Astrocyte (in vitro differentiated cells and primary cell): ENCODE measurements at regions not wholly inside any gene's neighbourhood (a gene's known extent, or its start where the extent isn't known, plus 50 kb on each side); places are given as distances from the start of the nearest gene placed in this dataset.

Experiments
- DNase-seq: peaks from one replicate; pipeline ENCODE4 v3.0.0-alpha.2; 2010; ENCODE audit warnings: low read depth
- FAIRE-seq: peaks from 2 replicates; lab custom pipeline; 2011; peaks lifted over from hg19 to GRCh38; lab: Jason Lieb, UNC
- H2AFZ ChIP-seq: 2 replicates; pipeline ENCODE4 v1.6.0; 2012; ENCODE audit warnings: low read depth, low read length, inconsistent platforms
- H3K27ac ChIP-seq: 2 replicates; pipeline ENCODE4 v1.5.1; 2011; ENCODE audit warnings: low read depth, low read length, inconsistent platforms
- H3K27me3 ChIP-seq: 2 replicates; pipeline ENCODE4 v1.6.0; 2011; ENCODE audit warnings: low read length, inconsistent platforms; ENCODE audit not compliant: insufficient read depth
- H3K36me3 ChIP-seq: 2 replicates; pipeline ENCODE4 v1.5.1; 2011; ENCODE audit warnings: low read length, inconsistent platforms; ENCODE audit not compliant: insufficient read depth
- H3K4me1 ChIP-seq: 2 replicates; pipeline ENCODE4 v1.5.1; 2011; ENCODE audit warnings: low read length, inconsistent platforms; ENCODE audit not compliant: insufficient read depth
- H3K4me2 ChIP-seq: 2 replicates; pipeline ENCODE4 v1.6.0; 2012; ENCODE audit warnings: low read length, inconsistent platforms
- H3K4me3 ChIP-seq: 2 replicates; pipeline ENCODE4 v1.5.1; 2011; ENCODE audit warnings: low read depth, mild to moderate bottlenecking, low read length, inconsistent platforms; ENCODE audit not compliant: insufficient read depth
- H3K79me2 ChIP-seq: 2 replicates; pipeline ENCODE4 v1.6.0; 2012; ENCODE audit warnings: mild to moderate bottlenecking, low read length, inconsistent platforms; ENCODE audit not compliant: insufficient read depth
- H3K9ac ChIP-seq: 2 replicates; pipeline ENCODE4 v1.6.0; 2012; ENCODE audit warnings: mild to moderate bottlenecking, low read length, inconsistent platforms
- H3K9me3 ChIP-seq: 2 replicates; pipeline ENCODE4 v1.5.1; 2012; ENCODE audit warnings: low read depth, mild to moderate bottlenecking, low read length, inconsistent platforms; ENCODE audit not compliant: insufficient read depth
- H4K20me1 ChIP-seq: 2 replicates; pipeline ENCODE4 v1.6.0; 2012; ENCODE audit warnings: low read length, inconsistent platforms; ENCODE audit not compliant: insufficient read depth
- H3K27ac Mint-ChIP-seq: one replicate; pipeline ENCODE4 v1.8.0; 2021; ENCODE audit warnings: mild to moderate bottlenecking, mixed read lengths; ENCODE audit not compliant: unreplicated experiment
- H3K27me3 Mint-ChIP-seq: one replicate; pipeline ENCODE4 v1.8.0; 2021; ENCODE audit warnings: low read depth, mixed read lengths; ENCODE audit not compliant: unreplicated experiment
- H3K36me3 Mint-ChIP-seq: one replicate; pipeline ENCODE4 v1.8.0; 2021; ENCODE audit warnings: low read depth, mixed read lengths; ENCODE audit not compliant: unreplicated experiment
- H3K4me1 Mint-ChIP-seq: one replicate; pipeline ENCODE4 v1.8.0; 2021; ENCODE audit warnings: low read depth, mixed read lengths; ENCODE audit not compliant: unreplicated experiment
- H3K4me3 Mint-ChIP-seq: one replicate; pipeline ENCODE4 v1.8.0; 2021; ENCODE audit warnings: mild to moderate bottlenecking, moderate library complexity, mixed read lengths; ENCODE audit not compliant: unreplicated experiment
- H3K9me3 Mint-ChIP-seq: one replicate; pipeline ENCODE4 v1.8.0; 2021; ENCODE audit warnings: mild to moderate bottlenecking, mixed read lengths; ENCODE audit not compliant: unreplicated experiment
- CTCF ChIP-seq: IDR thresholded peaks from 2 replicates; pipeline ENCODE4 v1.5.1; 2011; ENCODE audit warnings: low read depth, mild to moderate bottlenecking, inconsistent platforms, low read length, moderate library complexity; ENCODE audit not compliant: insufficient read depth
- EZH2 ChIP-seq: IDR thresholded peaks from 2 replicates; pipeline ENCODE4 v1.6.1; 2012; ENCODE audit warnings: mild to moderate bottlenecking, low read length, inconsistent platforms; ENCODE audit not compliant: insufficient read depth

- FAIRE-seq, result no peak
- Mint-ChIP-seq H3K27me3 (no peaks in the 10 kb centered on the region), H3K4me3 (no peak overlapping the region), H3K36me3 (no peaks in the 10 kb centered on the region), H3K4me1 (peaks cover 4% of the 10 kb centered on the region), H3K9me3 (no peaks in the 10 kb centered on the region), H3K27ac (no peak overlapping the region)
- Histone ChIP-seq H4K20me1 (no peaks in the 10 kb centered on the region), H3K9ac (no peak overlapping the region), H2AFZ (no peak overlapping the region), H3K27me3 (no peaks in the 10 kb centered on the region), H3K36me3 (no peaks in the 10 kb centered on the region), H3K4me2 (no peak overlapping the region), H3K4me3 (no peak overlapping the region), H3K79me2 (no peaks in the 10 kb centered on the region), H3K27ac (no peak overlapping the region), H3K4me1 (peaks cover 20% of the 10 kb centered on the region), H3K9me3 (no peaks in the 10 kb centered on the region)
- TF ChIP-seq CTCF (no peak), EZH2 (no peak)
- DNase-seq, result no peak
Measured at GRCh38 chr2:133720429-133720828, 152.2 kb upstream of the NCKAP5 start.

GRCh38 chr2:133721118-133721517 lies 152.9 kb upstream of the NCKAP5 start:
- Histone ChIP-seq H3K4me3 (no peak overlapping the region), H3K79me2 (no peaks in the 10 kb centered on the region), H3K9me3 (no peaks in the 10 kb centered on the region), H3K27ac (no peak overlapping the region), H3K36me3 (no peaks in the 10 kb centered on the region), H4K20me1 (no peaks in the 10 kb centered on the region), H3K9ac (no peak overlapping the region), H3K4me1 (peaks cover 20% of the 10 kb centered on the region), H3K27me3 (no peaks in the 10 kb centered on the region), H3K4me2 (no peak overlapping the region), H2AFZ (no peak overlapping the region)
- Mint-ChIP-seq H3K36me3 (no peaks in the 10 kb centered on the region), H3K27ac (no peak overlapping the region), H3K9me3 (no peaks in the 10 kb centered on the region), H3K4me1 (peaks cover 4% of the 10 kb centered on the region), H3K4me3 (no peak overlapping the region), H3K27me3 (no peaks in the 10 kb centered on the region)
- TF ChIP-seq EZH2 (no peak), CTCF (no peak)
- DNase-seq, result no peak
- no peak for FAIRE-seq

- Mint-ChIP-seq H3K27ac (no peak overlapping the region), H3K9me3 (no peaks in the 10 kb centered on the region), H3K4me3 (no peak overlapping the region), H3K4me1 (peaks cover 4% of the 10 kb centered on the region), H3K36me3 (no peaks in the 10 kb centered on the region), H3K27me3 (no peaks in the 10 kb centered on the region)
- Histone ChIP-seq H3K9me3 (no peaks in the 10 kb centered on the region), H3K9ac (no peak overlapping the region), H3K36me3 (no peaks in the 10 kb centered on the region), H3K4me2 (no peak overlapping the region), H3K4me1 (peaks cover 14% of the 10 kb centered on the region), H4K20me1 (no peaks in the 10 kb centered on the region), H2AFZ (no peak overlapping the region), H3K79me2 (no peaks in the 10 kb centered on the region), H3K27ac (no peak overlapping the region), H3K27me3 (no peaks in the 10 kb centered on the region), H3K4me3 (no peak overlapping the region)
- DNase-seq, result no peak
- no peak for TF ChIP-seq EZH2
- no peak for TF ChIP-seq CTCF
- no peak for FAIRE-seq
Measured at GRCh38 chr2:133723133-133723532, 154.9 kb upstream of the NCKAP5 start.
